LoVo (cell line): ENCODE measurements at regions not wholly inside any gene's neighbourhood (a gene's known extent, or its start where the extent isn't known, plus 50 kb on each side); places are given as distances from the start of the nearest gene placed in this dataset.

ENCODE experiments used
- DNase-seq: peaks from one replicate; pipeline ENCODE4 v3.0.0-alpha.2; 2016; ENCODE audit warnings: low spot score

- no peak for DNase-seq
Measured at GRCh38 chr12:116381744-116382685, 104.5 kb upstream of the MED13L start.

- DNase-seq, result no peak
Measured at GRCh38 chr12:116382686-116383530, 105.4 kb upstream of the MED13L start.

- DNase-seq, result no peak
Measured at GRCh38 chr12:116384175-116384574, 106.7 kb upstream of the MED13L start.

- DNase-seq, result no peak
Measured at GRCh38 chr12:116384691-116385485, 107.4 kb upstream of the MED13L start.

- no peak for DNase-seq
Measured at GRCh38 chr12:116385486-116386217, 108.2 kb upstream of the MED13L start.

GRCh38 chr12:116389326-116389725 lies 111.8 kb upstream of the MED13L start:
- no peak for DNase-seq

- peak; percentile 26 for DNase-seq
Measured at GRCh38 chr12:116389990-116390389, 112.5 kb upstream of the MED13L start.

GRCh38 chr12:116390401-116391335 lies 113.2 kb upstream of the MED13L start:
- DNase-seq, result no peak

- DNase-seq, result no peak
Measured at GRCh38 chr12:116391501-116391900, 114.0 kb upstream of the MED13L start.

- DNase-seq, result no peak
Measured at GRCh38 chr12:116392061-116392460, 114.6 kb upstream of the MED13L start.

GRCh38 chr12:116393255-116393654 lies 115.8 kb upstream of the MED13L start:
- DNase-seq, result no peak

- DNase-seq, result no peak
Measured at GRCh38 chr12:116393859-116394650, 116.6 kb upstream of the MED13L start.

- DNase-seq, result no peak
Measured at GRCh38 chr12:116395396-116395795, 117.9 kb upstream of the MED13L start.

GRCh38 chr12:116397148-116397547 lies 119.7 kb upstream of the MED13L start:
- DNase-seq, result no peak

GRCh38 chr12:116398193-116398592 lies 120.7 kb upstream of the MED13L start:
- no peak for DNase-seq

GRCh38 chr12:116399055-116399454 lies 121.6 kb upstream of the MED13L start:
- no peak for DNase-seq

GRCh38 chr12:116400636-116401372 lies 123.3 kb upstream of the MED13L start:
- no peak for DNase-seq

- no peak for DNase-seq
Measured at GRCh38 chr12:116401565-116401964, 124.1 kb upstream of the MED13L start.
